GM12878 (cell line): ENCODE measurements at regions not wholly inside any gene's neighbourhood (a gene's known extent, or its start where the extent isn't known, plus 50 kb on each side); places are given as distances from the start of the nearest gene placed in this dataset.

Experiments used
- ATAC-seq: fragments of 200-7000 bp; cut with Tn5 transposase; 3 replicates; pipeline ENCODE4 v1.9.1; 2020; ENCODE audit warnings: mild to moderate bottlenecking, moderate library complexity
- BruUV-seq: library from RNA; stranded (reverse); fragments of 400-500 nt; replicated peaks from 2 replicates; lab custom pipeline; 2021; lab: Mats Ljungman, UMichigan
- CTCF ChIA-PET: fragments of 300-600 bp; sonication (Branson Sonifier 250); formaldehyde crosslinking; extraction: SDS; loops from one replicate; lab custom pipeline; 2021; ENCODE audit warnings: inconsistent platforms; lab: Yijun Ruan, JAX
- POLR2A ChIA-PET: fragments of 350-600 bp; formaldehyde crosslinking; extraction: SDS; loops from one replicate; lab custom pipeline; 2021; ENCODE audit warnings: inconsistent platforms; lab: Charles Lee
- RAD21 ChIA-PET: fragments of 300-600 bp; sonication (Branson Sonifier 250); formaldehyde crosslinking; loops from one replicate; lab custom pipeline; 2023; ENCODE audit warnings: antibody characterized with exemption; ENCODE audit not compliant: unreplicated experiment; lab: Charles Lee
- SMC1A ChIA-PET: fragments of 300-600 bp; sonication (Branson Sonifier 250); formaldehyde crosslinking; loops from one replicate; lab custom pipeline; 2023; ENCODE audit not compliant: unreplicated experiment, uncharacterized antibody; lab: Charles Lee
- DNase-seq: peaks from one replicate; pipeline ENCODE4 v3.0.0-alpha.2; 2011; ENCODE audit warnings: low read depth, low spot score
- FAIRE-seq: peaks from 3 replicates; lab custom pipeline; 2011; peaks lifted over from hg19 to GRCh38; lab: Jason Lieb, UNC
- H2AFZ ChIP-seq: 2 replicates; pipeline ENCODE4 v1.6.0; 2011; ENCODE audit warnings: low read depth, low read length, control low read depth; ENCODE audit not compliant: control insufficient read depth
- H3K27ac ChIP-seq: 2 replicates; pipeline ENCODE4 v1.5.1; 2011; ENCODE audit warnings: control low read depth; ENCODE audit not compliant: control insufficient read depth, insufficient read depth
- H3K27me3 ChIP-seq, 2 experiments: replicated peaks in 1 of 2; 2 replicates each; pipeline versions ENCODE4 v1.6.0 to v1.6.1; 2011; ENCODE audit warnings: low read length in 1 of 2; ENCODE audit not compliant: control insufficient read depth in 2 of 2, insufficient read depth in 2 of 2
- H3K36me3 ChIP-seq, 2 experiments: 2 replicates each; pipeline ENCODE4 v1.5.1; 2011; ENCODE audit warnings: low read length in 1 of 2; ENCODE audit not compliant: control insufficient read depth in 2 of 2, insufficient read depth in 2 of 2
- H3K4me1 ChIP-seq: 2 replicates; pipeline ENCODE4 v1.6.1; 2011; ENCODE audit warnings: mild to moderate bottlenecking, low read length, moderate library complexity, mixed read lengths; ENCODE audit not compliant: control insufficient read depth, insufficient read depth
- H3K4me2 ChIP-seq: 2 replicates; pipeline ENCODE4 v1.6.0; 2011; ENCODE audit warnings: control low read depth; ENCODE audit not compliant: control insufficient read depth, insufficient read depth
- H3K4me3 ChIP-seq: fragments of 200-600 bp; sonication (generic); 2 replicates; pipeline ENCODE4 v1.5.1; 2016
- H3K79me2 ChIP-seq: 2 replicates; pipeline ENCODE4 v1.6.0; 2011; ENCODE audit warnings: low read length; ENCODE audit not compliant: control insufficient read depth, insufficient read depth
- H3K9ac ChIP-seq: 2 replicates; pipeline ENCODE4 v1.8.0; 2011; ENCODE audit warnings: low read length, control low read depth, mixed read lengths; ENCODE audit not compliant: control insufficient read depth, insufficient read depth
- H3K9me3 ChIP-seq: replicated peaks from 3 replicates; pipeline ENCODE4 v1.5.1; 2011; ENCODE audit warnings: mild to moderate bottlenecking, low read length; ENCODE audit not compliant: control insufficient read depth, insufficient read depth
- H4K20me1 ChIP-seq: 2 replicates; pipeline ENCODE4 v1.6.0; 2011; ENCODE audit not compliant: control insufficient read depth, insufficient read depth
- MEF2B ChIP-seq: fragments of 450-650 bp; IDR thresholded peaks from 2 replicates; pipeline ENCODE4 v1.6.1; 2018; ENCODE audit warnings: mild to moderate bottlenecking, moderate library complexity; ENCODE audit not compliant: partially characterized antibody, poor library complexity, severe bottlenecking
- POLR2A ChIP-seq: IDR thresholded peaks from 2 replicates; pipeline ENCODE4 v1.6.1; 2011; ENCODE audit warnings: low read depth, mild to moderate bottlenecking, low read length
- SMC3 ChIP-seq: IDR thresholded peaks from 2 replicates; pipeline ENCODE4 v1.6.1; 2011; ENCODE audit warnings: low read length, improper control_type of control experiment, borderline replicate concordance
- TAF1 ChIP-seq: IDR thresholded peaks from 2 replicates; pipeline ENCODE4 v1.6.1; 2011; ENCODE audit warnings: mild to moderate bottlenecking, low read depth, low read length, borderline replicate concordance
- ZBED1 ChIP-seq: IDR thresholded peaks from 2 replicates; pipeline ENCODE4 v1.6.1; 2016; ENCODE audit warnings: borderline replicate concordance
- ZSCAN29 ChIP-seq: fragments of 450-650 bp; IDR thresholded peaks from 2 replicates; pipeline ENCODE4 v1.6.1; 2017; ENCODE audit warnings: mild to moderate bottlenecking, moderate library complexity
- WGBS: methylation state at CpG from one replicate; pipeline ENCODE4 v1.1.6; 2016; ENCODE audit warnings: low lambda C conversion rate; ENCODE audit not compliant: insufficient replicate concordance, insufficient coverage; ENCODE audit errors: missing lambda C conversion rate; 5-methylcytosine and 5-hydroxymethylcytosine counted together
- in situ Hi-C: fragments of 300-500 bp; cut with MboI; formaldehyde crosslinking; loops from 9 replicates; pipeline ENCODE4 v1.14.3; 2018; ENCODE audit warnings: mixed read lengths
- intact Hi-C: fragments of 100-400 bp; cut with micrococcal nuclease; formaldehyde crosslinking; loops from one replicate; pipeline ENCODE4 v1.14.2; 2022; ENCODE audit not compliant: unreplicated experiment
- TF ChIP-seq, protein P1 (sequence below): fragments of 450-650 bp; IDR thresholded peaks from 2 replicates; pipeline ENCODE4 v1.6.1; 2017; ENCODE audit warnings: low read depth, mild to moderate bottlenecking, moderate library complexity
- TF ChIP-seq, protein P2 (sequence below), 3 experiments: IDR thresholded peaks in 2 of 3; conservative IDR thresholded peaks in 1 of 3; 2 replicates each; pipeline ENCODE4 v1.5.1; 2011; ENCODE audit warnings: low read depth in 3 of 3, low read length in 3 of 3, mild to moderate bottlenecking in 3 of 3, control low read depth in 2 of 3, moderate library complexity in 2 of 3, inconsistent platforms in 1 of 3, mixed read lengths in 1 of 3; ENCODE audit not compliant: control insufficient read depth in 2 of 3, insufficient read depth in 1 of 3; ENCODE audit errors: extremely low read depth in 1 of 3
- TF ChIP-seq, protein P3 (sequence below): fragments of 450-650 bp; formaldehyde crosslinking; IDR thresholded peaks from 2 replicates; pipeline ENCODE4 v1.4.0; 2020; ENCODE audit warnings: mild to moderate bottlenecking, moderate library complexity

DNA sequence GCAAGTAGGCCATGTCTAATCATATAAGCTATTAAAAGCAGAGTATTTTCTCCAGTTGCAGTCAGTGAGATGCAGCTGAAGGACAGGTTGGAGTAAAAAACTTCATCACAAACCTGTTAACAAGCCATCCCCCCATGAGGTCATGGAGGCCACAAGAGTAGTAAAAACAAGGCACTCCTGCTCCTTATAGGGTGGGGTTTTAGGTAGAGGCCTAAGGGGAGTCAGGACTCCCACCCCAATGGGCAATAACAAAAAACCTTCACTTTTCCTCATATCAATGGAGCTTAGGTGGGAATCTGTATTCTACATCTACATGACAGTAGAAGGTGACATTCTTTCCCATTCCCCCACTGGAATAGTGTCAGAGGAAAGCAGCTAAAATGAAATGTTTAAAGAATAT is 428.1 kb upstream of the KHDRBS2 start (continued):
- TF ChIP-seq, protein P1, sequence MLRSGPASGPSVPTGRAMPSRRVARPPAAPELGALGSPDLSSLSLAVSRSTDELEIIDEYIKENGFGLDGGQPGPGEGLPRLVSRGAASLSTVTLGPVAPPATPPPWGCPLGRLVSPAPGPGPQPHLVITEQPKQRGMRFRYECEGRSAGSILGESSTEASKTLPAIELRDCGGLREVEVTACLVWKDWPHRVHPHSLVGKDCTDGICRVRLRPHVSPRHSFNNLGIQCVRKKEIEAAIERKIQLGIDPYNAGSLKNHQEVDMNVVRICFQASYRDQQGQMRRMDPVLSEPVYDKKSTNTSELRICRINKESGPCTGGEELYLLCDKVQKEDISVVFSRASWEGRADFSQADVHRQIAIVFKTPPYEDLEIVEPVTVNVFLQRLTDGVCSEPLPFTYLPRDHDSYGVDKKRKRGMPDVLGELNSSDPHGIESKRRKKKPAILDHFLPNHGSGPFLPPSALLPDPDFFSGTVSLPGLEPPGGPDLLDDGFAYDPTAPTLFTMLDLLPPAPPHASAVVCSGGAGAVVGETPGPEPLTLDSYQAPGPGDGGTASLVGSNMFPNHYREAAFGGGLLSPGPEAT, result no peak
- TF ChIP-seq SMC3 (no peak), MEF2B (no peak)

DNA sequence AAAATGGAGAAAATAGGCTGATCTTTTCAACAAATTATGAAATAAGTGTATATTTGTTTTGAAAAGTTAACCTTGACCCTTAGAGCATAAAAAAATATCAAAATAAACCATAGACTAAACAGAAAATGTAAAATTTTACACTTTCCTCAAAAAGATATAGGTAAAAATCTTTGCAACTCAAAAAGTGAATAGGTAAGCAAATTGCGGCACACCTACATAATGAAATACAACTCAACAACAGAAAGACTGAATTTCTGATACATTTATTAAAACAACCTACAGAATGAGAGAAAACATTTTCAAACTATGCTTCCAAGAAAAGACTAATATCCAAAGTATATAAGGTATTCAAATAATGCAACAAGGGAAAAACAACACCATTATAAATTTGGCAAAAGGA is 425.7 kb upstream of the KHDRBS2 start:
- no peak overlapping the region for H3K27ac ChIP-seq
- no peak overlapping the region for H3K9ac ChIP-seq
- ChIA-PET RAD21 (no interaction called here), POLR2A (no interaction called here), CTCF (no interaction called here), SMC1A (no interaction called here)
- H3K27me3 ChIP-seq, result no peaks in the 10 kb centered on the region
- intact Hi-C loops, result no loop called here
- H3K4me3 ChIP-seq, result no peak overlapping the region
- no peaks in the 10 kb centered on the region for H3K4me1 ChIP-seq
- no peaks in the 10 kb centered on the region for H3K79me2 ChIP-seq
- no peak overlapping the region for H3K4me2 ChIP-seq
- no peaks in the 10 kb centered on the region for H3K9me3 ChIP-seq
- ATAC-seq (no peak), DNase-seq (no peak), FAIRE-seq (no peak)
- BruUV-seq, result no TSS peak
- 95% methylated on average over 1 of the region's 1 CpG for WGBS
- in situ Hi-C loops, result no loop called here
- no peaks in the 10 kb centered on the region for H4K20me1 ChIP-seq
- TF ChIP-seq ZBED1 (no peak), POLR2A (no peak), TAF1 (no peak), ZSCAN29 (no peak)
- TF ChIP-seq, protein P2, sequence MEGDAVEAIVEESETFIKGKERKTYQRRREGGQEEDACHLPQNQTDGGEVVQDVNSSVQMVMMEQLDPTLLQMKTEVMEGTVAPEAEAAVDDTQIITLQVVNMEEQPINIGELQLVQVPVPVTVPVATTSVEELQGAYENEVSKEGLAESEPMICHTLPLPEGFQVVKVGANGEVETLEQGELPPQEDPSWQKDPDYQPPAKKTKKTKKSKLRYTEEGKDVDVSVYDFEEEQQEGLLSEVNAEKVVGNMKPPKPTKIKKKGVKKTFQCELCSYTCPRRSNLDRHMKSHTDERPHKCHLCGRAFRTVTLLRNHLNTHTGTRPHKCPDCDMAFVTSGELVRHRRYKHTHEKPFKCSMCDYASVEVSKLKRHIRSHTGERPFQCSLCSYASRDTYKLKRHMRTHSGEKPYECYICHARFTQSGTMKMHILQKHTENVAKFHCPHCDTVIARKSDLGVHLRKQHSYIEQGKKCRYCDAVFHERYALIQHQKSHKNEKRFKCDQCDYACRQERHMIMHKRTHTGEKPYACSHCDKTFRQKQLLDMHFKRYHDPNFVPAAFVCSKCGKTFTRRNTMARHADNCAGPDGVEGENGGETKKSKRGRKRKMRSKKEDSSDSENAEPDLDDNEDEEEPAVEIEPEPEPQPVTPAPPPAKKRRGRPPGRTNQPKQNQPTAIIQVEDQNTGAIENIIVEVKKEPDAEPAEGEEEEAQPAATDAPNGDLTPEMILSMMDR (IDR thresholded peaks at IDR 0.05 in 2 of 3, conservative IDR thresholded peaks at IDR 0.05 in 1 of 3; ENCODE audit: control insufficient read depth in 2 of 3, extremely low read depth in 1 of 3, insufficient read depth in 1 of 3, low read depth in 3 of 3, low read length in 3 of 3), result no peak
- TF ChIP-seq, protein P3, sequence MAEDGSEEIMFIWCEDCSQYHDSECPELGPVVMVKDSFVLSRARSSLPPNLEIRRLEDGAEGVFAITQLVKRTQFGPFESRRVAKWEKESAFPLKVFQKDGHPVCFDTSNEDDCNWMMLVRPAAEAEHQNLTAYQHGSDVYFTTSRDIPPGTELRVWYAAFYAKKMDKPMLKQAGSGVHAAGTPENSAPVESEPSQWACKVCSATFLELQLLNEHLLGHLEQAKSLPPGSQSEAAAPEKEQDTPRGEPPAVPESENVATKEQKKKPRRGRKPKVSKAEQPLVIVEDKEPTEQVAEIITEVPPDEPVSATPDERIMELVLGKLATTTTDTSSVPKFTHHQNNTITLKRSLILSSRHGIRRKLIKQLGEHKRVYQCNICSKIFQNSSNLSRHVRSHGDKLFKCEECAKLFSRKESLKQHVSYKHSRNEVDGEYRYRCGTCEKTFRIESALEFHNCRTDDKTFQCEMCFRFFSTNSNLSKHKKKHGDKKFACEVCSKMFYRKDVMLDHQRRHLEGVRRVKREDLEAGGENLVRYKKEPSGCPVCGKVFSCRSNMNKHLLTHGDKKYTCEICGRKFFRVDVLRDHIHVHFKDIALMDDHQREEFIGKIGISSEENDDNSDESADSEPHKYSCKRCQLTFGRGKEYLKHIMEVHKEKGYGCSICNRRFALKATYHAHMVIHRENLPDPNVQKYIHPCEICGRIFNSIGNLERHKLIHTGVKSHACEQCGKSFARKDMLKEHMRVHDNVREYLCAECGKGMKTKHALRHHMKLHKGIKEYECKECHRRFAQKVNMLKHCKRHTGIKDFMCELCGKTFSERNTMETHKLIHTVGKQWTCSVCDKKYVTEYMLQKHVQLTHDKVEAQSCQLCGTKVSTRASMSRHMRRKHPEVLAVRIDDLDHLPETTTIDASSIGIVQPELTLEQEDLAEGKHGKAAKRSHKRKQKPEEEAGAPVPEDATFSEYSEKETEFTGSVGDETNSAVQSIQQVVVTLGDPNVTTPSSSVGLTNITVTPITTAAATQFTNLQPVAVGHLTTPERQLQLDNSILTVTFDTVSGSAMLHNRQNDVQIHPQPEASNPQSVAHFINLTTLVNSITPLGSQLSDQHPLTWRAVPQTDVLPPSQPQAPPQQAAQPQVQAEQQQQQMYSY (CRISPR knock-in tag), result no peak
- TF ChIP-seq, all 136 proteins: peak for 0
- Histone ChIP-seq H3K36me3 (no peaks in the 10 kb centered on the region), H2AFZ (no peak overlapping the region)
